Right forelimb (tissue), 1 donor: ENCODE measurements at regions not wholly inside any gene's neighbourhood (a gene's known extent, or its start where the extent isn't known, plus 50 kb on each side); places are given as distances from the start of the nearest gene placed in this dataset.

Source experiments
- DNase-seq: peaks from one replicate; pipeline ENCODE4 v3.0.0-alpha.2; 2018

GRCh38 chr15:29452881-29453731 lies 183.5 kb upstream of the NSMCE3 start:
- DNase-seq = no peak

GRCh38 chr15:29451201-29451781 lies 181.7 kb upstream of the NSMCE3 start:
- no peak for DNase-seq

GRCh38 chr15:29449136-29449535 lies 179.5 kb upstream of the NSMCE3 start:
- peak; percentile 55 for DNase-seq

- DNase-seq = no peak
These were observed 178.7 kb upstream of the NSMCE3 start for GRCh38 chr15:29448320-29448719.

GRCh38 chr15:29446480-29446879 lies 176.9 kb upstream of the NSMCE3 start:
- DNase-seq = no peak

- DNase-seq = no peak
These were observed 172.9 kb upstream of the NSMCE3 start for GRCh38 chr15:29442532-29442931.

- DNase-seq = no peak
These were observed 170.9 kb upstream of the NSMCE3 start for GRCh38 chr15:29440541-29440940.

- no peak for DNase-seq
These were observed 169.1 kb upstream of the NSMCE3 start for GRCh38 chr15:29438703-29439055.

GRCh38 chr15:29437888-29438702 lies 168.5 kb upstream of the NSMCE3 start:
- no peak for DNase-seq

GRCh38 chr15:29435811-29436210 lies 166.2 kb upstream of the NSMCE3 start:
- DNase-seq = no peak

- DNase-seq = no peak
These were observed 164.7 kb upstream of the NSMCE3 start for GRCh38 chr15:29434280-29434679.

GRCh38 chr15:29433507-29434248 lies 164.1 kb upstream of the NSMCE3 start:
- DNase-seq = no peak

- DNase-seq = no peak
These were observed 163.4 kb upstream of the NSMCE3 start for GRCh38 chr15:29433050-29433318.

GRCh38 chr15:29432191-29433049 lies 162.8 kb upstream of the NSMCE3 start:
- no peak for DNase-seq

- DNase-seq = no peak
These were observed 161.2 kb upstream of the NSMCE3 start for GRCh38 chr15:29430831-29431230.

- no peak for DNase-seq
These were observed 160.5 kb upstream of the NSMCE3 start for GRCh38 chr15:29430124-29430523.

GRCh38 chr15:29429584-29429983 lies 160.0 kb upstream of the NSMCE3 start:
- no peak for DNase-seq

GRCh38 chr15:29428925-29429573 lies 159.4 kb upstream of the NSMCE3 start:
- DNase-seq = no peak

GRCh38 chr15:29425864-29426263 lies 156.2 kb upstream of the NSMCE3 start:
- DNase-seq = no peak

- no peak for DNase-seq
These were observed 154.5 kb upstream of the NSMCE3 start for GRCh38 chr15:29424118-29424517.

- no peak for DNase-seq
These were observed 153.0 kb upstream of the NSMCE3 start for GRCh38 chr15:29422606-29423005.

GRCh38 chr15:29420188-29420587 lies 150.6 kb upstream of the NSMCE3 start:
- no peak for DNase-seq
